HTR-8/SVneo (cell line): ENCODE measurements at regions not wholly inside any gene's neighbourhood (a gene's known extent, or its start where the extent isn't known, plus 50 kb on each side); places are given as distances from the start of the nearest gene placed in this dataset.

Source experiments
- DNase-seq: peaks from one replicate; pipeline ENCODE4 v3.0.0; 2011; ENCODE audit warnings: low spot score, mixed read lengths; ENCODE audit not compliant: insufficient read length
- FAIRE-seq: peaks from 2 replicates; lab custom pipeline; 2011; peaks lifted over from hg19 to GRCh38; lab: Jason Lieb, UNC

- FAIRE-seq, result no peak
- DNase-seq, result no peak
Measured at GRCh38 chr11:87398931-87399330, 361.2 kb downstream of the TMEM135 start.

- FAIRE-seq (no peak), DNase-seq (no peak)
Measured at GRCh38 chr11:87397011-87397865, 359.5 kb downstream of the TMEM135 start.

DNA sequence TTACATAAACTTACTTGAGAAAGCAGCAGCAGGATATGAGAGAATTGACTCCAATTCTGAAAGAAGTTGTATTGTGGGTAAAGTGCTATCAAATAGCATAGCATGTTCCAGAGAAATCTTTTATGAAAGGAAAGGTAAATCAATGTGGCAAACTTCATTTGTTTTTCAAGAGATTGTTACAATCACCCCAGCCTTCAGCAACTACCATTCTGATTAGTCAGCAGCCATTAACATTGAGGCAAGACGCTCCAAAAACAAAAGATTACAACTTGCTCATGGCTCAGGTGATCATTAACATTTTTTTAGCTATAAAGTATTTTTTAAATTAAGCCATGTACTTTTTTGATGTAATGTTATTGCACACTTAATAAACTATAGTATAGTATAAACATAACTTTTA lies 357.2 kb downstream of the TMEM135 start:
- DNase-seq (no peak), FAIRE-seq (no peak)

DNA sequence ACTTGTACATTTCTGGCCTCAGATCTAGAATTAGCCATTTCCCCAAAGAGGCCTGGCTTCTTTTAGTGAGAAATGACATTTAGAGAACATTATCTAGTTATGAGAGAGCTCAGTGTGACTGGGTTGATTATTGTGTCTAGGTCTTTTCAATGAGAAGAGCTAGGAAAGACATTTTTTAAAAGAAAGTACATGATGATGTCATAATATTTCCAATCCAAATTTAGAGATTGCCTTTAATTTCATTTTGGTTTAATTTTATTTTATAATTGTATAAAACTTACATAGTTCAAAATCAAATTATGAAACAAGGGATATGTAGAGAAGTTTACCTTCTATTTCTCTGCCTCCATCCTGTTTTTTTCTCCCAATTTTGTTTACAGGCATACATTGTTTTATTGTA lies 354.9 kb downstream of the TMEM135 start:
- no peak for DNase-seq
- FAIRE-seq, result no peak

GRCh38 chr11:87391496-87391895 lies 353.8 kb downstream of the TMEM135 start:
- FAIRE-seq, result no peak
- no peak for DNase-seq

- FAIRE-seq, result peak; percentile 23
Measured at GRCh38 chr11:87384078-87384729, 346.5 kb downstream of the TMEM135 start.

GRCh38 chr11:87374038-87374807 lies 336.5 kb downstream of the TMEM135 start:
- FAIRE-seq (no peak), DNase-seq (no peak)

More at GRCh38 chr11:87384078-87384729, 346.5 kb downstream of the TMEM135 start:
- no peak for DNase-seq
